SHP77 (cell line): ENCODE measurements at regions not wholly inside any gene's neighbourhood (a gene's known extent, or its start where the extent isn't known, plus 50 kb on each side); places are given as distances from the start of the nearest gene placed in this dataset.

ENCODE experiments used
- DNase-seq, 2 experiments: peaks; one replicate each; lab custom pipeline; 2025; lab: John Stamatoyannopoulos, UW

DNA sequence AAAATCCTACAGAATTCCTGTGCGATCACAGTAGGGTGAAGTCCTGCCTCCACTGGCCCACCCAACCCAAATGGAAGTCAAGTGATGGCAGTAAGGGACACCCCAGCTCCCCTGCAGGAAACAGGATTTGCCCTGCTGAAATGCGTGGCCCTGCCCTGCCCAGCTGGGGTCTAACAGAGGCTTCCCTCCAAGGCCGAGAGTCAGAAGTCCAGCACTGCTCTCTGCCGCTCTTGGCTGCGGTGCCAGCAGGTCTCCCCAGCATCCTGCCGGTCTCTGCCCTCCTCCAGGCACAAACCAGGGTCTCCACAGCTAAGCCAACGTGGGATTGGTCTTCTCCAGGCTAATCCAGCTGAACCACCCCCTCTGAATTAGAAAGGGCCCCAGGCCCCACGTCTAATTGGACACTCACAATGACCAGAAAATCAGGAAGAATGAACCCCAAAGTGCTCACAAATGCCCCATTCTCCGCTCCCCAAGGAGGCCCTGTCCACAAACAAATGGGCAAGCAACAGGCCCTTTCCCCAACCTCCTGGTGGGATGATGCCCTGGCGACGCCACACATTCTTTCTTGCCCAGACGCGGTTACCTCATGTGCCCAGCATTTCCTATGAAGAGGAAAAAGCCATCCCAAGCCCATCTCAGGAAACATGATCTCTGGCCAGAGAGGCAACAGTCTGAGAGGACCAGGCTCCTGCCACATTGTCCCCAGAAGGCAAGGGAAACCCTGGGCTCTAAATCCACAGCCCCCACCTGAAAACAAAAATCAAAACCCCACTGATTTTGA, 117.2 kb downstream of the BANF2 start:
- DNase-seq: no peak

DNA sequence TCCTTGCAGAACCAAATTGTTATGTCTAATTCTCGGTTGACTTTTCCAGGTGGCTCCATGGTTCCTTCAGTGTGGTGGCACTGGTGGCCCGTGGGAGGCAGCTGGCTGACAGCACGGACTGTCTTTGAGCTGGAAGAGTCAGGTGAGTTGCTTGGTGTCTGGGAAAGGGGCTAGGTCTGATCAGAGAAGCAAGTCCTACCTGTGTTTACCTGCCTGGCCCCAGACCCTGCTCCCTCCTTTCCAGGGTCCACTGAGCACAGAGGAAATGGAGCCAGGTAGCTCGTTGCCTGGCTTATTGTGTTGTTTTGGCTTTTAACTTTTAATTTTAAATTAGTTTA, 111.8 kb downstream of the BANF2 start:
- no peak for DNase-seq

DNA sequence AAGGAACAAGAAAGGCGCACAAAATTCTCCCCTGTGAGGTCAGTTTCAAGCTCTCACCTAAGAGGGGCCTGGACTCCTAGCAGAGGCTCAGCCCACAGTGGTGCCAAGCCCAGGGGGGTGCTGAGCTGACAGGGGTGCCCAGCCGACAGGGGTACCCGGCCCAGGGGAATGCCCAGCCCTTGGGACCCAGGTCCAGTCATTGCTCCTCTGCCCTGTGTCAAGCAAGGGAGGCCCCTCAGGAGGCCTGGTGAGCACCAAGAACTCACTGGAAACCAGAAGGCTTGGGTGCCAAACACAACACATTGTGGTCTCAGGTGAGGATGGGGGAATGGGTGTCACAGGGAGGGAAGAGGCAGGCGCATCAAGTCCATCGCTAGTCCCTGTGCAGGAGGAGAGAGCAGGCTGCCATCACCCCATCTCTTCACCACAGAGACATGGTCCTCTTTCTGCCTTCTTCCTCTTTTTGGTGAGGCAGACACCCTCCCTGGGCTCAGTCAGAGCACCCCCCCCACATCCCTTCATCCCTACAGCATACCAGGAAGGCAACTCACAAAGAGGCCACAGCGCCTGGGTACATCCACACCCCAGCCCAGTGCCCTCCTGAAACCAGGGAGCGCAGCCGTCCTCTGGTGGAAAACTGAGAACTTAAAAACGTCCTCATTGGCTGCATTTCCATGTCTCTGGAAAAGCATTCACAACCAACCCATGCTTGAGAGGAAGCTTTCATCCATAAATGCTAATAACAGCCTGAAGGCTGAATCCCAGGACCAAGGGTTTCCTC, 111.3 kb downstream of the BANF2 start:
- no peak for DNase-seq

DNA sequence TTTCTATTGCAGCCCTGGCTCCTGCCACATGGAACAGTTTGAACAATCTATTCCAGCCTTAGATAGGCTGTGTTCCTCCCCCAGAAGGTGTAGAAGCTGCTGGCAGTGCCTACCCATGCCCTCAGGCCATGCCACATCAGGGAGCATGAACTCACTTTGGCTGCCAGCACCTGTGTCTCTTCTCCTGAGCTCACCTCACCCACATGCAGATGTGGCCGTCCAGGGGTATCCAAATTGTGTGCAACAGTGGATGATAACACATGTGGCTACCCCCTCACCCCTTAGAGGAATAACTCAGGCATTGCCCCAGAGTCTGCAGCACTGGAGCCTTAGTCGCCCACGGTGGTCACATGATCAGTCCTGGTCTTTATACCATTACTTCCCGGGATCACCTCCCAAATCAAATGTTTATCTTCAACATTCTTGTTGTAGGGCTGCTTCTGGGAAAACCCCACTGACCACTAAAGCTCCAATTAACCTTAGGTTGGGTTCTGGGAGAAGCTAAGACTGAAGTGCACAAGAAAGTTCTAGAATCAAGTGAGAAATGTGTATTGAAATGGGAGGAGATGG, 110.4 kb downstream of the BANF2 start:
- no peak for DNase-seq

DNA sequence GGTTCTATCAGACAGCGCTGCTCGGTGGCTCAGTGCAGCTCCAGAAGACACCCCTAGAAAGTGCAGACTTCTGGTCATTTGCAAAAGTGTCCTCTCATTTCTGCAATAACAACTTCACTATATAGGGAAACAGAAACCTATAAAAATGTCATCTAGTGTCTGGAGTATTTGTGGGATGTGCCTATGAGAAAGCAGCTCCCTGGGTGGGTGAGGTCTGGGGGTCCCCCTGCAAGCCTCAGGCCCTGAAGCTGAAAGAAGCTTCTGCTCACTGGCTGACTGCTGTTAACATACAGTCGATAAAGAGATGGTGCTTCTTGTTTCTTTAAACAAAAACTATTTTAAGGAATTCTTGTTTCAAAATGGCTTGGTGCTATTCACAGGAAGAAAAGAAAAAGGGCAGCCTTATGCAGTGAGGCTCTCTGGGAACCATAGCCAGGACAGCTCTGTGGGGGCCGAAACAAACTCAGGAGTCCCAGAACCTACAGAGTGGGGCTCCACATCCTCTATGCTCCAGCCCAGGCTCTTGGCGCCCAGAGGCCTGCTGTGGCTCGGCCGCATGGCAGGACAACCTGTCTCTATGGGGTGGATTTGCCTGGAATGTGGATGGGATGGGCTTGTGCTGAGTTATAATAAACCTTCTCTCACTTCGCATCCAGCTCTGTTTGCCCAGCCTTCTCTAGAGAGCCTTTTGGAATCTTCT, 109.7 kb downstream of the BANF2 start:
- no peak for DNase-seq

DNA sequence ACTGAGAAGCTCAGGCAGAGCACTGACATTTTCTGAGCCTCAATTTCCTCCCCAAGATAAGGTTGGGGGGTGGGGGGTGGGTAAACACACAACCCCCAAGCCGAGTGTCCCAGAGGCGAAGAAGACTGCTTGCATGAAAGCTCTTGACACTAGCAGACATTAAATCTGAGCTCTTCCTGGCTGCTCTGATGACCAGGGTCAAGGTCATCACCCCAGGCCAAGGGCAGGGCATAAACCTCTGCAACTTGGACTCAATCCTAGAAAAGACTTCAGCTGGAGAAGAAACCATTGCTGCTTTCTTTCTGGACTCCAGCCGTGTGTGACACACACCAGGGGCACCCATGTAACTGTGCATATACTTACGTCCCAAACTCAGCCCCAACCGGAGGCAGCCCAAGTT, 109.0 kb downstream of the BANF2 start:
- DNase-seq: no peak

DNA sequence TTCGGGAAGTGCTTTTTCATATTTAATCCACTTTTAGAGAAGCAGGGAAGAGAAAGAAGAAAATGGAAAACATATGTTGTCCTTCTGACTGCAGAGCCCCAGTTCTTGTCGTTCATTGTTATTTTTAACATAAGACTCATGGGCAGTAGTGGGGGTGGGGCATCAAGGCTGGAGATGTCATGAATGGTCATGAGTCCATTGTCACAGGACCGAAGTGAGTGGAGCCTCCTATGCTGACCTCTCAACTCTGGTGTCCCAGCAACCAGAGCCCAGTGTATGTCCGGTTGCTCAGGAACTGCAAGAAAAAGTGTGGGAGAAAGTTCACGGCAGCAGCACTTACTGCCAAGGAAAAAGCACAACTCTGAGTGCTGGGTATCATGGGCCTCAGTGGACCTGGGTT, 108.6 kb downstream of the BANF2 start:
- no peak for DNase-seq

DNA sequence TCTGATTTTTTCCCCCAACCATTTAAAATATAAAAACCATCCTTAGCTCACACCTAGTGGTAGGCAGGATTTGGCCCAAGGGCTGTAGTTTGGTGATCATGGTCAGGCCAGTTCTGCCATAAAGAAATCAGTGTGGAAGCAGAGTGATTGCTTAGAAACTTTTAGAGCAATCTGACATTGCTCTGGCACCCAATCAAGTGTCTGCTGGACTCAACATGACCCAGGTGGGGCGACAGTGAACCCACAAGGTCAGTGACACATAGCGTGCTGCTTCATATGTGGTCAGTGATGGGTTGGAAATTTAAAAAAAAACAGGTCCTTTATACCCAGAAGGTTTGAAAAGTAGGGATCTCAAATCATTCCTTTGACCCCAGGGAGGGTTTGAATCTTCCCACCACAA, 107.9 kb downstream of the BANF2 start:
- no peak for DNase-seq

DNA sequence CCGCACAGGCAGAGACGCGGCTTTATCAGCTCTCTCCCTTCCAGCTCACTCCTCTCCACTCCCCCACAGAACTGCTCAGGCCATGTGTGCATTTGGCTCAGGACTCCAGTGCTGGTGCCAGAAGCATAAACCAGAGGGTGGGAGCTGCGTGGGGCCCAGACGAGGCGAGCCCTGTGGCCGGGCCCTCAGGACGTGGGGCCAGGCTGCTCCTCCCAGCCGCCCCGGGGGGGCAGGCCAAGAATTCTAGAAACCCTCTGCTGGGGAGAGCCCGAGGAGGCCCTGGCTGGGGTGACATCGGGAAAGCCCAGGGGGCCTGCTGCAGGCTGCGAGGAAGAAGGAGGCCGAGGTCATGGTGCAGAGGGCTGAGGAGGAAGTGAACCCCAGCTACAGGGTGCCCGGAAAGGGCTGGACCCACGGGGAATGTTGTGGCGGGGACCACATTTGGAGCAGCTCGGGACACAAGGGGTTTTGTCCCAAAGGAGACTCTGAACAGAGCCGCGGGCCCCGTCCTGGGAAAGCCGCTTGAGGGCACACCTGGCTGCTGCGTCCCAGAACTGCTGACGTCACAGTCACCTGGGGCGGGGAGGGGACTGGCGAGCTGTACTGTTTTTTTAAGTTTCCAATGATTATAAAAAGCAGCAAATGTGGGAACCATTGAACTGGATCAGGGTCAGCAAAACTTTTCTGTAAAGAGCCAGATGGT, 107.1 kb downstream of the BANF2 start:
- no peak for DNase-seq

DNA sequence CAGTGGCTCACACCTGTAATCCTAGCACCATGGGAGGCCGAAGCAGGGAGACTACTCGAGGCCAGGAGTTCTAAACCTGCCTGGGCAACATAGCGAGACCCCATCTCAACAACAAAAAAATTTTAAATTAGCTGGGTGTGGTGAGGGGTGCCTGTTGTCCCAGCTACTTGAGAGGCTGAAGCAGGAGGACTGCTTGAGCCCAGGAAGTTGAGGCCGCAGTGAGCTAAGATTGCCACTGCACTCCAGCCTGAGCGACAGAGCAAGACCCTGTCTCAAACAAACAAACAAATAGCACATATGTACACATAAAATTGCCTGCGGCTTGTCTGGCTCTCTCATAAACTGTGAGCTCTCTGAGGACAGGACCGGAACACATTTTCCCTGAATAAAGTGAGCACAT, 106.3 kb downstream of the BANF2 start:
- no peak for DNase-seq

DNA sequence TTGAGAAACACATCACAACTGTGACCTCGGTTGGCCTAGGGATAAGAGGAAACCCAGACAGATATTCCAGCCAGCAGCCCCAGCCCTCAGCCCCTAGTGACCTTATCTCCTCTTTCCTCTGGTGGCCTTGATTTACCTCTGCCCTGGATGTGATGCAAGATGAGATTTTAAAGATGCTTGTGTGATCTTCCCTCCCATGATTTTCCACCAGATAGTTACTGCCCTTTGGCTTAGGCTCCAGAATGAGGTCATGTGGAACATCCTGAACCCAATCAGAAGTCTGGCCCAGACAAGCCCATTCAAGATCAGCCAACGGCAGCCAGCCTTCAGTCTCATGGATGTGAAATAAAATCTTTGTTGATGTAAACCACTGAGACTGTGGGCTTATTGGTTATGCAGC, 104.0 kb downstream of the BANF2 start:
- DNase-seq: no peak

DNA sequence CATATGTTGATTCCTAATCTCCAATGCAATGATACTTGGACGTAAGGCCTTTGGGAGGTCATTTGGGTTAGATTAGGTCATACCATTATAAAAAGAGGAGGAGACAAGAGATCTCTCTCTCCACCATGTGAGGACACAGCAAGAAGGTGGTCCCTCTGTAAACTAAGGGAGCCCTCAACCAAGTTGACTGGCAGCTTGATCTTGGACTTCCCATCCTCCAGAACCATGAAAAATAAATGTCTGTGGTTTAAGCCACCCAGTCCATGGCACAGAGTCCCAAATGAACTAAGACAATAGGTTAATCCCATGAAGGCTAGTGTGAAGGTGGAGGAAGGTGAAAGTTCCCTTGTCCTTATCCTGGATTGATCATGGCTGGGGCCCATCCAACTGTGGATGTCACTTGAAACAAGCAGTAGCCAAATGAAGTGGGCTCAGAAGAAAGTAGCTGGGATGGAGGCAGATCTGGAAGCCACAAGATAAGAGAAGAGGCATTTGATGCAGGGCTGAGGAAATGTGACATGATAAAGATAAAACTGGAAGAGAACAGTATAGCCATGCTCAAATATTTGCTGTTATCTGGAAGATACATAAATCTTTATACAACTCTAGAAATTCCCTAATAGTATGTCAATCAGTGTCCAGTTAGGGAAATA, 99.9 kb downstream of the BANF2 start:
- no peak for DNase-seq

DNA sequence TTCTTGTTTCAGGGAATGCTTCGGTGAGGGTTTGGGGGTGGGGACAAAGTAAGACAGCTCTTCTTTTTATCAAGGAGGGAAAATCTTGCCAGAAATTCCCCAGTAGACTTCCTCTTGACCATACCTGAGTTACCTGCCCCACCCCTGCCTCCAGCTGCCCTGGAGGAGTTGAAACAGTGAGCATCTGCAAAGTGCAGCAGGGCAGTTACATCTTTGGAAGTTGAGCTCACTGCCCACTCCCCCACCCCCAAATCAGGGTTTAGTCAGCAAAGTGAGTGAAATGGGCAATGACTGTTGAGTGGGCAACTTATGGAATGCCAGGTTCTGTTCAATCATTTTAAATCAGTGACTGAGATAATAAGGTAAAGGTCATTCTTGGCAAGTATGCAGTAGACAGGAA, 98.8 kb downstream of the BANF2 start:
- no peak for DNase-seq

DNA sequence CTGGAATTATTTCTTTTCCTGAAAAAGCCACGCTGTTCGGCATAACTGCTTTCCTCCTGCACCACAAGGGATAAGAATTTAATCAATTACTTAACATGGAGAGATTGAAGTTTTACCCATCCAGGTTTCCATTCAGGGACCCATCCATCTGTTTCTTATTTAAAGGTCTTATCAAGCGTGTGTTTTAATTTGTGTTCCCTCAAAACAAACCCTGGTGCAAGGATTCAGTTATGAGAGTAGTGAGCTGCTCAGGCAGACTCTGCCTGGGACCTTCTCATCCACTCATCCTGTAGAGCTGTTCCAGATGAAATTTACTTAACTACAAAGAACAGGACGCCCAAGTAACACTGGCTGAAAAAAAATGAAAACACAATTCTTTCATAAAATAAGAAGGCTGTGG, 97.8 kb downstream of the BANF2 start:
- DNase-seq: no peak

DNA sequence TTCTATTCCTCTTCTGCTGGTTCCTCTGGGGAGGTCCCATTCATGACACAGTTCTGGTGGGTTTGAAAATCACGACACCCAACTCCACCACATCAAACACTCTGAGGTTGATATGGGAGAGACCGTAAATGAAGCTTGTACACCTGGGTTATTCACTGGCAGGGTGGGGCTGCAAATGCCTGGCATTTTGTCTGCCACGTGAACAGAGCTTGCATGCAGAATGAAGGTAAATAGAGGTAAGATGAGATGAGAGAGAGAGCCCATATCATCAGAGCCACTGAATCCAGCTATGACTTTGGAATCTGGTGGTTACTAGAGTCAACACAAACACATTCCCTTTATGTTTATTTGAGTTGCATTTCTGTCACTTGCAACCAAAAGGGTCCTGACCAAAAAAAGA, 97.4 kb downstream of the BANF2 start:
- DNase-seq: no peak

DNA sequence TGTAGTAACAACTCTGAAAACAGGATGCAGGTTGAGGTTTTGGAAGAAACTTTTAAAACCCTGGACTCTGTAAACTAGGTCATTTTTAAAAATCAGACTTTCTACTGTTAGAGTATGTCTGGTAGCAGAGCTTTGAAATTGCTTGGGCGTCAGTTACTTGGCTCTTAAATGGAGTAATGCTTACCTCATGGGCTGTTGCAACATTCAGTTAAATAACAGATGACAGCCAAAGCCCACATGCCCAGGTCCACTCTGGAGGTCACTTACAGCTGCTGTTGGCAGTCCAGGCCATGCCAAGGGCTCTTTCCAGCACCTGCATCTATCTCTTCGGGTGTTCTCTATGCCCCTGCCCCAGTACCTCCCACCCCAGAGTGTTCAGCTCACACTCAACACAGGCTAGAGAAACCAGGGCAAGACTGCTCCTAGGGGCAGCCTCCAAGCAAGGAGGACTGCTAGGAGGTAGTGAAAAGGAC, 96.4 kb downstream of the BANF2 start:
- no peak for DNase-seq

DNA sequence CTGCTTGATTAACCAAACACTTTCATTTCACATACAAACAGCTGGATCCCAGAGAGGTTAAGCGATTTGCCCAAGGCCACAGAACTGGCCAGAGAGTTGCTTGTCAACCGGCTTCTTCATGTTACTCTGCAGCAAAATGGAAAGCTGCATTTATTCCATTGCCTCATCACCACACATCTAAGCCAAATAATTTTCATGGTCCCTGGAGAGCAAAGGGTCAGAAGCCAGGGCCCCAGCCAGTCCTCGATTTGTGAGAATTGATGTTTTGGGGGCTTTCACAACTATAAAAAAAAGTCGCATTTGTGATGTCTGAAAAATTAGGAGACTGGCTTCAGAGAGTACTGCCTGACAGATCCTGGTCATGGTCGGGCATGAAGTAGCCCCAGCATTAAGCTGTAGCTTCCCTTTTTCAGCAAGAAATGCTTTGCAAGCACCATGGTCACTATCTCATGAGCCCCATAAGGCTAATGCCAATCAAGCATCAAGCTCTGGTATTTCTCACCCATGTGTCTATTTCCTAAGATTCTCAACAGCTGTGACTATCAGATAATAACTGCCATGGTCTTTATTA, 95.8 kb downstream of the BANF2 start:
- no peak for DNase-seq

DNA sequence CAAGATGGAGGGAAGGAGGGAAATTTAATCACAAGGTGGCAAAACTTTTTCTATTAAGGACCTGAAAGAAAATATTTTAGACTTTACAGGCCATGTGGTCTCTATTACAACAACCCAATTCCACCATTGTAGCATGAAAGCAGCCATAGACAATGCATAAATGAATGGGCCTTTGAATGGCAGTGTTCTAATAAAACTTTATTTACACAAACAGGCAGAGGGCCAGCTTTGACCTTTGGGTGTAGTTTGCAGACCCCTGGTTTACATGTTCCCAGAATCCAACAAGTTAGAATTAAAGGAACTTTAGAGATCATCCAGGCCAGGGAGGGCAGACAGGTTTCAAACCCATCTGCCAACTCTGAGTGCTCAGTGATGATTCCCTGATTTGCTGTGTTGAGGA, 95.2 kb downstream of the BANF2 start:
- DNase-seq: no peak

DNA sequence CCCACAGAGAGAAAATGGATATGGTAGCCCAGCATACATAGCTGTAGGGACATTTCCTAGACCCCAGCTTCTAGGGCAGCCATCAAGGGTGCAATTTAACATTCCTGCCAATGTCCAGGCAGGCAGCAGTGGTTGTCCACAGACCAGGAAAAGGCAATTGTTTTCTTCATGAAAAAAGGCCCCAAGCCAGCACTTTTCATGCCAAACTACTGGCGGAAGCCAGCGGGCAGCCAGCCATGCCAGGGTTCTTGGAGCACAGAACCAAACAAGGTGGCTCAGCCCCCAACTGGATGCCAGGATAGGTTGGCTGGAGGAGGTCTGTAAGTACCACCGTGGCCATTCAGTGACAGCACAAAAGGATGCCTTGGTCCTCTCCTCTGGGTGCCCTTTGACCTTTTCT, 94.6 kb downstream of the BANF2 start:
- DNase-seq: no peak

DNA sequence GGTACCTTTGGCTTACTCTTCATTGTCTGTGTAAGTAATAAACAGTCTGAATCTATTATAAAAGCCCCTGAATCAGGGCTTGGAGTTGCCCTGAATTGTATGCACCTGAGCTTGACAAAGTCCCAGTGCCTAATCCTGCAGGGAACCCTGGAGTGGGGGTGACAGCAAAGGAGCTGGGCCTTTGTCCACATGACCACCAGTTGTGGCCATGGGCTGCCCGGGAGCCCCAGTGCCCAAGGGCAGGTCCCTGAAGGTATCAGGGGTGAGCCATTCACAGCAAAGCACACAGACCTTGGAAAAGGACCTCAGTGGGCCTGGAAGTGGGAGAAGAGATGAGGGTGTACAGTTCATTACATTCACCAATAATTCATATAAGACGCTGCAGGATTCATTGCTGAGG, 94.2 kb downstream of the BANF2 start:
- no peak for DNase-seq

DNA sequence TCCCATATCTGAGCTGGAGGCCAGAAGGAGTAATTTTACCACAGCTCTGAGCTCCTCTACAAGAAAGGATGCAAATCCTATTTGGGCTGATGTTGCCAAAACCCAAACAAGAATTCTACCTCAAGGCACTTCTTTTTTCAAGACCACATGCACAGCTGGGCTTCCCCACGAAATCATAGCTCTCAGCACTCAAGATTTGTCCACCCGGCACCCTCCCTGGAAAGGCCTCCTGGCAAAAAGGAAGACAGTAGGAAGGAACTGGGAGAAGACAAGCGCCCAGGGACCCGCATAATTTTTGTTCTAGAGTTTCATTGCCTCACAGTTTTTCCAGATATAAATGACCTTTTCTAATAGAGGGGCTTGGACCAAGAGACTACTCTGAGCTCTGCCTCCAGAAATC, 90.5 kb downstream of the BANF2 start:
- DNase-seq: no peak
